Stomach (tissue), 4 donors: ENCODE measurements at regions not wholly inside any gene's neighbourhood (a gene's known extent, or its start where the extent isn't known, plus 50 kb on each side); places are given as distances from the start of the nearest gene placed in this dataset.

Source experiments
- CTCF ChIP-seq, 7 experiments: fragments of 450-650 bp in 4 of 7; fragments of 200-600 bp in 3 of 7; sonication (generic) in 3 of 7; IDR thresholded peaks; one replicate each; pipeline ENCODE4 v1.5.1; 2016 to 2019; ENCODE audit warnings: antibody characterized with exemption in 7 of 7, control low read depth in 2 of 7, mild to moderate bottlenecking in 1 of 7
- POLR2AphosphoS5 ChIP-seq, 3 donors: sonication (generic); formaldehyde crosslinking; IDR thresholded peaks; one replicate each; pipeline ENCODE4 v1.6.1; 2016; ENCODE audit warnings: antibody characterized with exemption in 3 of 3

DNA sequence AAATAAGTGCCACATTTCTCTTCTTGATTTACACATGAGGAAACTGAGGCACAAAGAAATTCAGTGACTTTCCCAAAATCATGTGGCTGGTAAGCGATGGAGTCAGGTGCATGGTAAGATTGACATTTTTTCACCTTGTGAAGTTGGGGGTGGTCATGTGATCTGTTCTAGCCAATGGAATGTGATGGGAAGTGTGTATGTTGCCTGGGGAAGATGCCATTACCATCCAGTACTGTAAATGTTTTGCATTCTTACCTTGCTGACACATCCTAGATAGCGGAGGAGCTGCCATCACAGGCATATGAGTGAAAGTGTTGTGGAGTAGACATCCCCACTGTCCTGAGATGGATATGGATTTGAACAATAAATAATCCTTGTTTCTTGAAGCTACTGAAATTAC lies 499.6 kb upstream of the SULF2 start:
- TF ChIP-seq CTCF (IDR thresholded peaks at IDR 0.05) (no peak), POLR2AphosphoS5 (IDR thresholded peaks at IDR 0.05) (no peak)
